GM13977 (cell line): ENCODE measurements at regions not wholly inside any gene's neighbourhood (a gene's known extent, or its start where the extent isn't known, plus 50 kb on each side); places are given as distances from the start of the nearest gene placed in this dataset.

ENCODE experiments used
- DNase-seq: peaks from one replicate; pipeline ENCODE4 v3.0.0; 2012; ENCODE audit warnings: low spot score
- in situ Hi-C: fragments of 300-500 bp; cut with MboI; formaldehyde crosslinking; loops from one replicate; pipeline ENCODE4 v1.12.0; 2022; ENCODE audit warnings: low sequenced_read_pairs, low pct_unique_long_range_greater_than_20kb, mixed read lengths, inconsistent platforms; ENCODE audit not compliant: unreplicated experiment
- TF ChIP-seq, protein P1 (sequence below): IDR thresholded peaks from 2 replicates; pipeline ENCODE4 v1.5.1; 2012; ENCODE audit warnings: mild to moderate bottlenecking, control low read depth; ENCODE audit not compliant: insufficient read depth; ENCODE audit errors: extremely low read depth, missing control alignments

DNA sequence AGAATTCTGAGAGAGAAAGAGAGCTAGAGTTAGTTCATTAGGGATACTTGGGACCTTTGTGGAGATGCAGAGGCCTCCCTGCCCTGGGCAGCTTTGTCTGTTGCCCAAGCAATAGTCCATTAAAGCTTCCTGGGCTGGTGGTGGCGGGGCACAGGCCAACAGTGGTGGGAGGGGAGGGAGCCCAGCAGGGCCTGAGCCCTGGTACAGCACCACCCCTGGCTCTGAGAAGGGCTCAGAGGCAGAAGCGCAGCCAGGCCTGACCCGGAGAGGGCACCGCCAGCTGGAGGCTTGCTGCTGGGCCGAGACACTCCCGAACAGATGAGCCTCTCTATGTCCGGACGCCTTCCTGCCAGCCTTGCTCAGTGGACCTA lies 65.3 kb downstream of the EFNB1 start:
- TF ChIP-seq, protein P1, sequence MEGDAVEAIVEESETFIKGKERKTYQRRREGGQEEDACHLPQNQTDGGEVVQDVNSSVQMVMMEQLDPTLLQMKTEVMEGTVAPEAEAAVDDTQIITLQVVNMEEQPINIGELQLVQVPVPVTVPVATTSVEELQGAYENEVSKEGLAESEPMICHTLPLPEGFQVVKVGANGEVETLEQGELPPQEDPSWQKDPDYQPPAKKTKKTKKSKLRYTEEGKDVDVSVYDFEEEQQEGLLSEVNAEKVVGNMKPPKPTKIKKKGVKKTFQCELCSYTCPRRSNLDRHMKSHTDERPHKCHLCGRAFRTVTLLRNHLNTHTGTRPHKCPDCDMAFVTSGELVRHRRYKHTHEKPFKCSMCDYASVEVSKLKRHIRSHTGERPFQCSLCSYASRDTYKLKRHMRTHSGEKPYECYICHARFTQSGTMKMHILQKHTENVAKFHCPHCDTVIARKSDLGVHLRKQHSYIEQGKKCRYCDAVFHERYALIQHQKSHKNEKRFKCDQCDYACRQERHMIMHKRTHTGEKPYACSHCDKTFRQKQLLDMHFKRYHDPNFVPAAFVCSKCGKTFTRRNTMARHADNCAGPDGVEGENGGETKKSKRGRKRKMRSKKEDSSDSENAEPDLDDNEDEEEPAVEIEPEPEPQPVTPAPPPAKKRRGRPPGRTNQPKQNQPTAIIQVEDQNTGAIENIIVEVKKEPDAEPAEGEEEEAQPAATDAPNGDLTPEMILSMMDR = no peak
- no peak for DNase-seq
- in situ Hi-C loops = no loop called here

DNA sequence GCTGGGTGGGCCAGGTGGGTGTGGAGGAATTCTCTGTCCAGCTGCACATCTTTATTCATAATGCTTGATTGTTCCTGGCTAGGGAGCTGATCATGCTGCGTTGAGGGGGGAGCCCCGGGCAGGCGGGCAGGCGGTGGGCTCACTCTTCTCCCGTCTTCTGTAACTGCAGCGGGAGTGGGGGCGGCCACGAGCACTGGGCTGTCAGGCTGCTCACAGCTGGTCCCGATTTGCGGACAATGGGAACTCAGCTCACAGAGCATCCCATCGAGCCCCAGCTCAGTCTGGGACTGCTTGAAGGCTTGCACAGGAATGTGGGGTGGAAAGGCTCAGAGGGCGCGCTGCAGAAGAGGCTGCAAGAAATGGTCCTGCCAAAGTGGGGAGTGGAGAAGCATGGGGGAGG lies 63.8 kb downstream of the EFNB1 start:
- in situ Hi-C loops = no loop called here
- no peak for DNase-seq
- TF ChIP-seq, protein P1 = no peak

DNA sequence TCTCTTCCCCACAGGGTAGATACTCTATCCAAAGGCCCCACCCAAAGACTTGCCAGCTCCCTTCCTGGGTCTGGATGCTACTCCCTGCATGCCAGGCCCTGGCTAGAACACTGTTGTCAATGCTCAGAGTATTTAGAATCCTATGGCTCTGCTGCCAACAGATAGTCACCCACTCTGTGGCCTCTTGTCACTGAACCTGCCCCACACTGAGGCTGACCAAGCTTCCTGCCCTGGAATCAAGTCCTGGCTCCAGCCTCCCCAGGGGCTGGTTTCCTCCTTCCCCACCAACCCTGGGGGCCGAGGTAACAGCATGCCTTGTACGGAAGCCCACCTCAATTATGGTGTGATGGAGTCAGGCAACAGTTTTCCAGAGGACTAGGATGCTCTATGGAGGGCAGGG lies 63.3 kb downstream of the EFNB1 start:
- TF ChIP-seq, protein P1 = no peak
- DNase-seq = no peak
- in situ Hi-C loops = no loop called here
